ENCODE measurements at regions not wholly inside any gene's neighbourhood (a gene's known extent, or its start where the extent isn't known, plus 50 kb on each side); places are given as distances from the start of the nearest gene placed in this dataset.

GRCh38 chr5:130978475-130978874 lies 186.6 kb downstream of the HINT1 start:
- H4K20me1 ChIP-seq (replicated peaks; ENCODE audit: control insufficient read depth, insufficient read depth, low read length), result no peaks in the 10 kb centered on the region
- no TSS peak for BruUV-seq (replicated peaks)
- no peak for TF ChIP-seq ZNF780A (CRISPR knock-in tag; IDR thresholded peaks at IDR 0.05)
- TF ChIP-seq SREBF2 (CRISPR knock-in tag; IDR thresholded peaks at IDR 0.05), result no peak
- no peak for TF ChIP-seq KDM5B (IDR thresholded peaks at IDR 0.05; ENCODE audit: insufficient replicate concordance, low read depth, low read length)
- no peak for TF ChIP-seq PHF8 (IDR thresholded peaks at IDR 0.05; ENCODE audit: borderline replicate concordance, low read length)
- TF ChIP-seq WHSC1 (IDR thresholded peaks at IDR 0.05; ENCODE audit: low read length), result no peak
- TF ChIP-seq ZNF174 (CRISPR knock-in tag; IDR thresholded peaks at IDR 0.05), result no peak
- no peak for TF ChIP-seq HMGN3 (IDR thresholded peaks at IDR 0.05; ENCODE audit: borderline replicate concordance, extremely low read depth, insufficient read length, low read depth, low read length)
- no peak for TF ChIP-seq NBN (IDR thresholded peaks at IDR 0.05; ENCODE audit: low read depth)
- TF ChIP-seq NFATC3 (IDR thresholded peaks at IDR 0.05), result no peak
- TF ChIP-seq ZBTB17 (CRISPR knock-in tag; IDR thresholded peaks at IDR 0.05), result no peak
- no peak for TF ChIP-seq ZBTB2 (IDR thresholded peaks at IDR 0.05)
- TF ChIP-seq SRSF3 (IDR thresholded peaks at IDR 0.05; ENCODE audit: insufficient read depth, low read length), result no peak
- no peak for TF ChIP-seq CHD1 (IDR thresholded peaks at IDR 0.05; ENCODE audit: low read length)
- TF ChIP-seq ARID1B (IDR thresholded peaks at IDR 0.05), result no peak
- intact Hi-C loops (cut with micrococcal nuclease) (no loop called here), in situ Hi-C loops (cut with MboI) (no loop called here)
- no peaks in the 10 kb centered on the region for H3K36me3 ChIP-seq (ENCODE audit: control insufficient read depth, insufficient read depth, low read length)
- 0% methylated on average over 4 of the region's 4 CpGs for WGBS (ENCODE audit: insufficient coverage, low coverage, missing lambda C conversion rate)
- DNase-seq (ENCODE audit: extremely low read depth in 1 of 4, low spot score in 3 of 4), result no peak
- no peak overlapping the region for H2AFZ ChIP-seq (ENCODE audit: low read depth, low read length)
- POLR2A ChIA-PET, result no interaction called here
- CTCF ChIA-PET (ENCODE audit: low intra/inter-chr PET ratio), result no interaction called here
- no peaks in the 10 kb centered on the region for H3K9me3 ChIP-seq (replicated peaks; ENCODE audit: control insufficient read depth, insufficient read depth, low read depth, low read length)
- no peak overlapping the region for H3K4me3 ChIP-seq
- ATAC-seq, result no peak
- no peaks in the 10 kb centered on the region for H3K9me1 ChIP-seq (ENCODE audit: control insufficient read depth, insufficient read depth, low read length)
- no peak for FAIRE-seq
- no peak overlapping the region for H3K4me2 ChIP-seq (ENCODE audit: insufficient read depth, low read length)
- H3K9ac ChIP-seq (ENCODE audit: insufficient read depth in 1 of 2, low read depth in 2 of 2, low read length in 2 of 2), result no peak overlapping the region
- H3K4me1 ChIP-seq (replicated peaks in 1 of 2; ENCODE audit: control insufficient read depth in 2 of 2, insufficient read depth in 2 of 2, low read length in 2 of 2), result no peaks in the 10 kb centered on the region
- H3K27ac ChIP-seq (ENCODE audit: extremely low read depth, low read depth, low read length), result no peak overlapping the region
- H3K79me2 ChIP-seq (ENCODE audit: control insufficient read depth, insufficient read depth, low read length), result no peaks in the 10 kb centered on the region
- H3K27me3 ChIP-seq (ENCODE audit: control insufficient read depth in 2 of 2, insufficient read depth in 2 of 2, low read length in 2 of 2), result no peaks in the 10 kb centered on the region
